ENCODE measurements at regions not wholly inside any gene's neighbourhood (a gene's known extent, or its start where the extent isn't known, plus 50 kb on each side); places are given as distances from the start of the nearest gene placed in this dataset.

GRCh38 chr10:76618641-76619040, 1019.0 kb downstream of the KCNMA1 start:
- intact Hi-C loops (cut with micrococcal nuclease) = no loop called here
- H3K18ac ChIP-seq (ENCODE audit: low read depth, low read length) = no peak overlapping the region
- no peak for ATAC-seq (ENCODE audit: low read depth)

More at GRCh38 chr10:76618641-76619040, 1019.0 kb downstream of the KCNMA1 start:
- Histone ChIP-seq H2AK9ac (replicated peaks; ENCODE audit: low read depth, low read length, poor library complexity) (no peak overlapping the region), H3K9me3 (ENCODE audit: control insufficient read depth, insufficient read depth, low read length) (no peaks in the 10 kb centered on the region), H2BK20ac (ENCODE audit: low read depth, low read length) (no peak overlapping the region), H3K23ac (ENCODE audit: low read depth, low read length) (no peak overlapping the region), H3K4me2 (ENCODE audit: low read depth, low read length) (no peak overlapping the region), H2BK5ac (ENCODE audit: low read depth, low read length, poor library complexity, severe bottlenecking) (no peak overlapping the region), H4K5ac (ENCODE audit: low read depth, low read length) (no peak overlapping the region), H3K4me1 (ENCODE audit: control insufficient read depth, insufficient read depth, low read length) (no peaks in the 10 kb centered on the region), H4K91ac (ENCODE audit: insufficient read depth, low read depth, low read length) (no peak overlapping the region), H3K14ac (replicated peaks; ENCODE audit: low read depth, low read length) (no peak overlapping the region), H3K4ac (ENCODE audit: low read depth, low read length) (no peak overlapping the region), H2BK15ac (ENCODE audit: low read depth, low read length) (no peak overlapping the region), H4K20me1 (ENCODE audit: insufficient read depth, low read length) (no peaks in the 10 kb centered on the region), H2BK120ac (ENCODE audit: low read depth, low read length) (no peak overlapping the region), H2AFZ (replicated peaks; ENCODE audit: low read length, poor library complexity) (no peak overlapping the region), H4K8ac (ENCODE audit: low read depth in 2 of 2, low read length in 2 of 2) (no peak overlapping the region), H3K79me1 (ENCODE audit: low read depth in 1 of 2, low read length in 2 of 2) (no peaks in the 10 kb centered on the region), H3K27ac (ENCODE audit: insufficient read depth, low read length) (no peak overlapping the region), H3K4me3 (ENCODE audit: insufficient read depth, low read depth, low read length) (no peak overlapping the region), H2AK5ac (ENCODE audit: low read depth, low read length) (no peak overlapping the region), H3K27me3 (ENCODE audit: control insufficient read depth, insufficient read depth, low read length) (peaks cover under 1% of the 10 kb centered on the region), H3K9me1 (ENCODE audit: insufficient read depth, low read length) (no peaks in the 10 kb centered on the region), H3K9ac (ENCODE audit: low read depth, low read length) (no peak overlapping the region), H3K36me3 (ENCODE audit: control insufficient read depth, insufficient read depth, low read length) (no peaks in the 10 kb centered on the region), H3K56ac (ENCODE audit: extremely low read depth, insufficient read depth, low read length) (no peak overlapping the region)
- ChIA-PET CTCF (interaction anchor here (0.7 kb wide), 1 partner anchor 182 kb away, joined by 3 read pairs; no protein-coding TSS in a partner anchor), POLR2A (ENCODE audit: unreplicated experiment) (no interaction called here)
- in situ Hi-C loops (cut with MboI; ENCODE audit: low sequenced_read_pairs) (no loop called here), dilution Hi-C loops (cut with HindIII; ENCODE audit: low sequenced_read_pairs, unreplicated experiment) (no loop called here)
- no TSS peak for BruUV-seq (replicated peaks)
- DNase-seq = no peak
- no peak for TF ChIP-seq MXI1 (IDR thresholded peaks at IDR 0.05; ENCODE audit: borderline replicate concordance, low read depth, low read length)
- TF ChIP-seq SMC3 (IDR thresholded peaks at IDR 0.05; ENCODE audit: low read depth, low read length) = no peak
- 100% methylated on average over 1 of the region's 1 CpG; no CpG with 5 or more reads in 1 of the 2 experiments for WGBS, 2 experiments (ENCODE audit: extremely low coverage in 2 of 2, insufficient read length in 1 of 2)
